GM20000 (cell line): ENCODE measurements at regions not wholly inside any gene's neighbourhood (a gene's known extent, or its start where the extent isn't known, plus 50 kb on each side); places are given as distances from the start of the nearest gene placed in this dataset.

ENCODE experiments used
- DNase-seq: peaks from one replicate; pipeline ENCODE4 v3.0.0; 2012; ENCODE audit warnings: low spot score
- CTCF ChIP-seq: IDR thresholded peaks from 2 replicates; pipeline ENCODE4 v1.5.1; 2012; ENCODE audit warnings: mild to moderate bottlenecking, control low read depth; ENCODE audit errors: extremely low read depth, missing control alignments

- no peak for TF ChIP-seq CTCF
- DNase-seq = no peak
Measured at GRCh38 chr11:81089242-81089641, 1644.4 kb downstream of the FAM181B start.

GRCh38 chr11:81080476-81080875 lies 1639.6 kb upstream of the TENM4 start:
- TF ChIP-seq CTCF = no peak
- DNase-seq = no peak

- no peak for TF ChIP-seq CTCF
- no peak for DNase-seq
Measured at GRCh38 chr11:81072273-81072672, 1631.4 kb upstream of the TENM4 start.

GRCh38 chr11:81071606-81072005 lies 1630.8 kb upstream of the TENM4 start:
- DNase-seq = no peak
- TF ChIP-seq CTCF = no peak

- peak; percentile 37 for DNase-seq
- TF ChIP-seq CTCF = no peak
Measured at GRCh38 chr11:81070948-81071347, 1630.1 kb upstream of the TENM4 start.

- TF ChIP-seq CTCF = no peak
- no peak for DNase-seq
Measured at GRCh38 chr11:81059356-81059755, 1618.5 kb upstream of the TENM4 start.

GRCh38 chr11:81052344-81053158 lies 1611.7 kb upstream of the TENM4 start:
- no peak for TF ChIP-seq CTCF

More at GRCh38 chr11:81052344-81053158, 1611.7 kb upstream of the TENM4 start:
- DNase-seq = no peak
